Pancreas (tissue), 10 donors: ENCODE measurements at regions not wholly inside any gene's neighbourhood (a gene's known extent, or its start where the extent isn't known, plus 50 kb on each side); places are given as distances from the start of the nearest gene placed in this dataset.

Experiments used
- ATAC-seq, 4 donors: fragments of 200-7000 bp; cut with Tn5 transposase; one replicate each; pipeline versions ENCODE4 v1.8.0 to v1.9.1; 2020; ENCODE audit warnings: mild to moderate bottlenecking in 4 of 4, moderate library complexity in 4 of 4
- DNase-seq, 6 donors: peaks; one replicate each; pipeline ENCODE4 v3.0.0-alpha.2; 2020
- FAIRE-seq: peaks from 2 replicates; lab custom pipeline; 2012; peaks lifted over from hg19 to GRCh38; lab: Jason Lieb, UNC
- H3K27ac ChIP-seq, 4 donors: fragments of 200-600 bp; sonication (generic); 1 replicate in 3 of 4; 2 replicates in 1 of 4; pipeline versions ENCODE4 v1.5.0 to v1.8.0; 2020
- H3K27me3 ChIP-seq, 4 donors: fragments of 200-600 bp; one replicate each; pipeline ENCODE4 v1.8.0; 2021
- H3K36me3 ChIP-seq, 3 donors: fragments of 200-600 bp; sonication (generic) in 1 of 3; one replicate each; pipeline versions ENCODE4 v1.5.0 to v1.8.0; 2020 to 2021
- H3K4me1 ChIP-seq, 3 donors: fragments of 200-600 bp; one replicate each; pipeline ENCODE4 v1.8.0; 2021
- H3K4me3 ChIP-seq, 4 donors: fragments of 200-600 bp; sonication (generic) in 2 of 4; one replicate each; pipeline versions ENCODE4 v1.5.0 to v1.8.0; 2020 to 2021
- H3K9me3 ChIP-seq, 4 donors: fragments of 200-600 bp; one replicate each; pipeline ENCODE4 v1.8.0; 2021
- WGBS, 2 donors: extraction: QIAGEN DNeasy Blood & Tissue Kit; methylation state at CpG; one replicate each; pipeline ENCODE4 v1.1.7; 2013; 5-methylcytosine and 5-hydroxymethylcytosine counted together
- intact Hi-C, 3 donors: fragments of 100-400 bp; cut with DNase I; formaldehyde crosslinking; loops; one replicate each; pipeline versions ENCODE4 v1.11.1 to v1.14.2; 2022
- TF ChIP-seq, protein P1 (sequence below), 4 donors: fragments of 200-600 bp; sonication (generic) in 3 of 4; IDR thresholded peaks; one replicate each; pipeline versions ENCODE4 v1.5.0 to v1.8.0; 2021; ENCODE audit warnings: antibody characterized with exemption in 4 of 4
- donor health status: healthy with polysubstance abuse.
- donor health status: DM: no; HTN: no; CAD: no; lungs with moderate emphysema.
- donor health status: DM: no; HTN: no; CAD: no.
- donor health status: control.
- donor health status: control.
- donor health status: Bipolar disorder and iron deficiency.
- donor health status: DM: yes; HTN: yes; CAD: no.
- donor health status: DM: no; HTN: no; CAD: no.
- donor health status: DM: no; HTN: no; CAD: no.
- donor health status: DM: yes; HTN: yes; CAD: no.

- no peak for ATAC-seq
- TF ChIP-seq, protein P1, sequence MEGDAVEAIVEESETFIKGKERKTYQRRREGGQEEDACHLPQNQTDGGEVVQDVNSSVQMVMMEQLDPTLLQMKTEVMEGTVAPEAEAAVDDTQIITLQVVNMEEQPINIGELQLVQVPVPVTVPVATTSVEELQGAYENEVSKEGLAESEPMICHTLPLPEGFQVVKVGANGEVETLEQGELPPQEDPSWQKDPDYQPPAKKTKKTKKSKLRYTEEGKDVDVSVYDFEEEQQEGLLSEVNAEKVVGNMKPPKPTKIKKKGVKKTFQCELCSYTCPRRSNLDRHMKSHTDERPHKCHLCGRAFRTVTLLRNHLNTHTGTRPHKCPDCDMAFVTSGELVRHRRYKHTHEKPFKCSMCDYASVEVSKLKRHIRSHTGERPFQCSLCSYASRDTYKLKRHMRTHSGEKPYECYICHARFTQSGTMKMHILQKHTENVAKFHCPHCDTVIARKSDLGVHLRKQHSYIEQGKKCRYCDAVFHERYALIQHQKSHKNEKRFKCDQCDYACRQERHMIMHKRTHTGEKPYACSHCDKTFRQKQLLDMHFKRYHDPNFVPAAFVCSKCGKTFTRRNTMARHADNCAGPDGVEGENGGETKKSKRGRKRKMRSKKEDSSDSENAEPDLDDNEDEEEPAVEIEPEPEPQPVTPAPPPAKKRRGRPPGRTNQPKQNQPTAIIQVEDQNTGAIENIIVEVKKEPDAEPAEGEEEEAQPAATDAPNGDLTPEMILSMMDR (IDR thresholded peaks at IDR 0.05) = no peak
- FAIRE-seq = no peak
- Histone ChIP-seq H3K4me1 (no peaks in the 10 kb centered on the region), H3K4me3 (no peak overlapping the region), H3K9me3 (no peaks in the 10 kb centered on the region), H3K27ac (no peak overlapping the region), H3K36me3 (no peaks in the 10 kb centered on the region), H3K27me3 (no peaks in the 10 kb centered on the region)
- intact Hi-C loops = no loop called here
- no peak for DNase-seq
- WGBS, 2 donors = 51 to 56% methylated on average over 1 of the region's 1 CpG
These were observed 135.8 kb upstream of the DSEL start for GRCh38 chr18:67652288-67652687.

- H3K36me3 ChIP-seq = no peaks in the 10 kb centered on the region
- ATAC-seq (peak in 1 of 4 donors; percentile 46), FAIRE-seq (no peak), DNase-seq (no peak)
- H3K27me3 ChIP-seq = no peaks in the 10 kb centered on the region
- H3K4me1 ChIP-seq = no peaks in the 10 kb centered on the region
- 51 to 66% methylated on average over 4 of the region's 4 CpGs for WGBS, 2 donors
- intact Hi-C loops = no loop called here
- no peak overlapping the region for H3K4me3 ChIP-seq
- TF ChIP-seq, protein P1 (IDR thresholded peaks at IDR 0.05) = no peak
- H3K9me3 ChIP-seq = no peaks in the 10 kb centered on the region
- no peak overlapping the region for H3K27ac ChIP-seq
These were observed 134.9 kb upstream of the DSEL start for GRCh38 chr18:67651438-67651837.

GRCh38 chr18:67650686-67651385, 134.3 kb upstream of the DSEL start:
- FAIRE-seq (no peak), ATAC-seq (no peak), DNase-seq (no peak)
- Histone ChIP-seq H3K36me3 (no peaks in the 10 kb centered on the region), H3K9me3 (no peaks in the 10 kb centered on the region), H3K27me3 (no peaks in the 10 kb centered on the region), H3K4me3 (no peak overlapping the region), H3K27ac (no peak overlapping the region), H3K4me1 (no peaks in the 10 kb centered on the region)
- TF ChIP-seq, protein P1 (IDR thresholded peaks at IDR 0.05) = no peak
- WGBS, 2 donors = 54 to 60% methylated on average over 6 of the region's 6 CpGs
- intact Hi-C loops = no loop called here

GRCh38 chr18:67646890-67647289, 130.4 kb upstream of the DSEL start:
- Histone ChIP-seq H3K4me1 (no peaks in the 10 kb centered on the region), H3K36me3 (no peaks in the 10 kb centered on the region), H3K27me3 (no peaks in the 10 kb centered on the region), H3K27ac (no peak overlapping the region), H3K9me3 (no peaks in the 10 kb centered on the region), H3K4me3 (no peak overlapping the region)
- FAIRE-seq = no peak
- no peak for ATAC-seq
- intact Hi-C loops = no loop called here
- no peak for DNase-seq
- WGBS, 2 donors = 83 to 89% methylated on average over 2 of the region's 2 CpGs
- TF ChIP-seq, protein P1 (IDR thresholded peaks at IDR 0.05) = no peak

- Histone ChIP-seq H3K27me3 (no peaks in the 10 kb centered on the region), H3K36me3 (no peaks in the 10 kb centered on the region), H3K9me3 (no peaks in the 10 kb centered on the region), H3K4me3 (no peak overlapping the region), H3K4me1 (no peaks in the 10 kb centered on the region), H3K27ac (no peak overlapping the region)
- intact Hi-C loops = no loop called here
- 92 to 98% methylated on average over 2 of the region's 2 CpGs for whole genome bisulfite sequencing, 2 donors
- no peak for DNase-seq
- no peak for FAIRE-seq
- no peak for ATAC-seq
- TF ChIP-seq, protein P1 (IDR thresholded peaks at IDR 0.05) = no peak
These were observed 127.7 kb upstream of the DSEL start for GRCh38 chr18:67644226-67644625.
